ENCODE measurements at regions not wholly inside any gene's neighbourhood (a gene's known extent, or its start where the extent isn't known, plus 50 kb on each side); places are given as distances from the start of the nearest gene placed in this dataset.

DNA sequence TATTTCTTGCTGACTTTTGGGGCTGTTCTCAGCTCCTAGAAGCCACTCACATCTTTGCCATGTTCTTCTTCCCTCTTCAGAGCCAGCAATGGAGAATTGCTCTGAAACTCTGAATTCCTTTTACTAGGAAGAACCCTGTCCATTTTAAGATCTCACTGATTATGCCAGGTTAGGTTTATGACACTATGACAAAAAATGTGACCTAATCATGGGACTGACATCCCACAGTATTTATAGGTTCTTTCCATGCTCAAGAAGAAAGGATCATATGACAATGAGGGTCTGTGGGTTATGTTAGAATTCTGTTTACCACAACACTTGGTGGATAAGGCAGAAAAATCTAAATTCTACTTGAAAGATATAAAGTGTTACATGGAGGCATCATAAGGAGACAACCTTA, 263.3 kb upstream of the CITED2 start:
- no peak for DNase-seq

DNA sequence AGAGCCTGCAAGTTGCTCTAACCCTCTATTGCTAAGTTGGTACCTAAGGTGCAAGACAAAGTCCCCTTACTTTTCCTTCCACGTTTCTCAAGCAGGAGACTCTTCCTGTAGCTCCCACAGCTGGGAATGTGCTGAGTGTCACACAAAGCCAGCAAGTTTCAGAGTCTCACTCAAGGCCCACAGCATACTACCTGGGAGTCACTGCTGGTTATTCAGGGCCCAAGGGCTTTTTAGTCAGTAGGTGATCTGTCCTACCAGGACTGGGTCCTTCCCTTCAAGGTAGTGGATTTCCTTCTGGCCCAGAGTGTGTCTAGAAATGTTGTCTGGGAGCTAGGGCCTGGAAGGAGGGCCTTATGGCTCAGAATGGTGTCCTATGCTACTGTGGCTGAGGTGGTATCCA, 261.9 kb upstream of the CITED2 start:
- DNase-seq, result no peak

DNA sequence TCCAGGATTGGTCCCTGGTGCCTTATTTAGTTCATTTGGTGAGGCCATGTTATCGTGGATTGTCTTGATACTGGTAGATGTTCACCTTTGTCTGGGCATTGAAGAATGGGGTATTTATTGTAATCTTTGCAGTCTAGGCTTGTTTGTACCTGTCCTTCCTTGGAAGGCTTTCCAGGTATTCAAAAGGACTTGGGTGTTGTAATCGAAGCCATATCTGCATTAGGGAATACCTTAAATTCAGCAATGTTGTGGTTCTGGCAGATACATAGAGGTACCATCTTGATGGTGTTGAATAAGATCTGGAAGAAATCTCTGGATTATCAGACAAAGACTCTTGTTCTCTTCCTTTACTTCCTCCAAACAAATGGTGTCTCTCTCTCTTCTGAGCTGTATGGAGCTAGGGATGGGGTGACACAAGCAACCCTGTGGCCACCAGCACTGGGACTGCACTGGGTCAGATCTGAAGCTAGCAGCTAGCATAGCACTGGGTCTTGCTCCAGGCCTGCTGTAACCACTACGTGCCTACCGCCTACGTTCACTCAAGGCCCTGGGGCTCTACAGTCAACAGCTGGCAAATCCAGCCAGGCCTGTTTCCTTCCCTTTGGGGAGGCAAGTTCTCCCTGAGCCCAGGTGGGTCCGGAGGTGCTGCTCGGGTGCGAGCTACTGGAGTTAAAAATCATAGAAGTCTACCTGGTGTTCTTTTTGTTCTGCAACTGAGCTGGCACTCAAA, 261.1 kb upstream of the CITED2 start:
- no peak for DNase-seq

DNA sequence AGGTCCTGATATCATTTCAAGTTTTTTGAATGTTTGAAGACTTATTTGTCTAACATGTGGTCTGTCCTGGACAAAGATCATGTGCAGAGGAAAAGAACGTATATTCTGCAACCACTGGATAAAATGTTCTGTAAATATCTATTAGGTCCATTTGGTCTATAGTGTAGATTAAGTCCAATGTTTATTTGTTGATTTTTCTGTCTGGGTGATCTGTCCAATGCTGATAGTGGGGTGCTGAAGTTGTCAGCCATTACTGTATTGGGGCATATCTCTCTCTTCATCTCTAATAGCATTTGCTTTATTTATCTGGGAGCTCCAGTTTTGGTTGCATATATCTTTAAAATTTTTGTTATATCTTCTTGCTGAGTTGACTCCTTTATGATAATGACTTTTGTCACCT, 258.4 kb upstream of the CITED2 start:
- DNase-seq, result no peak

DNA sequence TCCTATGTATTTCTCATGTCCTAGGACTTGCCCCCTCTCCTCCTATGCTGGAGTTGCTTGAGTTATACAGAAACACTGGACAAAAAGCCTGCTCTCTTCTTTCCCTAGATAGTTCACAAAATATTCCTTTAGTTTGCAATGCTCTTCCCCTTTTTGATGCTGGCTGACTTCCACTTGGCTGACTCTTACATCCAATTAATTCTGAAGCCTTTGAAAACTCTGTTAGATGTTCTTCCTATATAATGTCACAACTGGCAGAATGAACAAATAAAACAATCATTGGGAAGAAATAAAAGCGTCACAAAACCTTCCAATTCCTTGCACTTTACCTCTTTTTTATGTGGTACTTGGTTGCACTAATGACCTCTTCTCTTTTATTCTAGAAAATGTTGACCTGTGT, 253.8 kb upstream of the CITED2 start:
- DNase-seq, result no peak

DNA sequence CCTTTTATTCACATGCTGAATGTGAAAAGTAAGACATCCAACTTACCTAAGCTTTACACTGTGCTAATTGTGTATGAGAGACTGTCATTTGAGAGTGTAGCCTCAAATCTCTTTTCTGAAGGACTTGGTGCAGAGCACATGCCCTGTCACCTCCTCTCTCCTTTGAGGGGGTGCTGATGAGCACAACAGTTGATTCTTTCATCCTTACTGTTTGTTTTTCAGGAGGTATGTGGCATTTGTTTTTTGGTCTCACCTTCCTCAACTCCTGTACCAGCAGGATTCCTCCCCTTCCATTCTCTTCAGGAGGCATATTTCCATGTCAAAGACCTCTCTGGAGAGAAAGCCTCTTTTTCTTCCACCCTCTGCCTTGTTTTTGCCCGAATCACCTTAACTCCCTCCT, 252.6 kb upstream of the CITED2 start:
- DNase-seq, result no peak

DNA sequence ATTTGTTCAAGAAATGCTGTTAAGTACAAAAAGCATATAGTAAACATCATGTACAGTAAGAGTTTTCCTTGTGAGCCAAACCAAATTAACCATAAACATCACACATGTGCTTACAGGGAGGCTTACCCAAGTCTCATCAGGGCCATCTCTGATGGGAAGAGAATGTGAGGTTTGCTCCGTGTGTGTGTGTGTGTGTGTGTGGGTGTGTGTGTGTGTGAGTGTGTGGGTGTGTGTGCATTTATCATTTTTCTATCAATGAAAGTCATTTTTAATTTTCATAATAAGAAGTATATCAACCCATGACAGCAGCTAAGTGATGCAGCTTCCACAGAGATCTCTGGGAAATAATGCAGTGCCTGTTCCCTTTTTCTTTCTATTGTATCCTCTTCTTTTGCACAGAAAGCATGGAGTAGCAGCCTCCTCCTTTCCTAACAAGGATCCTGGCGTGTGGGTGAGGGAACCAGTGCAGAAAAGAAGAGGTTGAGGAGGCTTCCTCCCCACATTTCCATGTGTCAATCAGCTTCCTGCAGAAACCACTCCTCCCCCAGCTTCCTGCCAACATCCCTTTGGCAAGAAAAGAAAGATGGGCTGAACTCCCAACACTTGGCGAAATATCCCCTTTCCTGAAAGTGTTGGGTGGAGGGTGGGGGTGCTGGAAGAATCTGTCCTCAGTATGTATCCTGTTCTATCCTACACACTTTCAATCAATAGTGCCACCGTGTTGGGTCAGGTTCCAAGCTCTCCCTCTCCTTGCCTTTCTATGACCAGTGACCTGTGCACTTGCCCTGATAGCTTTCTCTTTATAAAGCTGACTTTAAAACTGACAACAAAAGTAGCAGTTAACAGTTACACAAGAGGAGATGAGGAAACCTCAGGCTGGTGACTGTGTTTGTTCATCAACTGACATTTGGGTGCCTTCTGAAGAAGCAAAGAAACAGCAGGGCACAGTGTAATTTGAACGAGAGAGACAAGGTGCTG, 251.8 kb upstream of the CITED2 start:
- no peak for DNase-seq

DNA sequence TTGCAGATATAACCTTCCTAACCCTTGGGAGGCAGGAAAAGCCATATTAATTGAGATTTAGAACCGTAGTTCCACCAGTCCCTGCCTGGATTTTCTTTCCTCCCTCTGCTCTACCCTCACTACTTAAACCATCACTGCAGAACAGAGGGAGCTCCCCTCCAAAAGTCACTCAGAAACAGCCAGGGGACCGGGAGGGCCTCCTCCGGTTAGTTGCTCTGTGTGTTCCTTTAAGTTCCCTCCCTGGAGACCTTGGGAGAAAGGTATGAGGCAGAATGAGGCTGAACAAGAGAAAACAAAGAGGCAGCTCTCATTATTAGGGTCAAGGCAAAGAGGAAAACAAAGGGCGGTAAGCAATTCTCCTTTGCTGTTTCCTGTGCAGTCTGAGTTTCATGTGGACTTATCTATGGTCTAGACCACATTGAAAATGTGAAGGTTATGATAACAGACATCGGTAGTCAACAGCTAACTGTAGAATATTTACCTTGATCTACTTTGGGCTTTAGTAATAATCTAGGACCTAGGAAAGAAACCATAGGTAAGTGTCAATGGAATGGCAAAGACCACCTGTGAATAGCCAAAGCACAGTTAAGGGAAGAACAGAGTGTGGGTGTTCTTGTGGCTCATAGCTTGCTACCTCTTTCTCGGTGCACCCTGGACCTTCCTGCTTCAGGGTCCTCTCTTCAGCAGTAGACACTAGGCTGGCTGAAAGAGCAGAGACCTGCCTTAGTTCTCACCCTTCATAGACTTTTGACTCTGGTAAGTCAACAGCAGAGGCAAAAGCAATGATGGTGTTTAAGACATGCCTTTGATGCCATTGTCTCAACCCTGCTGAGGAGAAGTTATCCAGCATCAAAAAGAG, 250.9 kb upstream of the CITED2 start:
- no peak for DNase-seq

DNA sequence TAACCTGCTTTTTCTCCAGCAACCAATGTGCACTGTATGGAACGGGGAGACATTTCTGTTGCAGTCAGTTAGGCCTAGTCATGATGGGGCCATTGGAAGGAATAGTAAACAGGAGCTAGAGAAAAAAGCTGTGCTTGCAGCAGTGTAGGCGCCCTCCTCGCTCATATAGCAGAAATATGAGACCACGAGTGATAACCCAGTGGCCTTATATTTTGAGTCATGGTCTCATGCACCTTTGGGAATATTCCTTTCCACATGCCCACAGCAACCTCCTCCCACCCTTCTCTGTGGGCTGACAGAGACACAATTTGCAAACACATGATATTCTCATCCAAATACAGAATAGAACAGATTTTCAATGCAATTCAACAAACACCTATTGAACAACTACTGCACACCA, 248.9 kb upstream of the CITED2 start:
- DNase-seq, result no peak

DNA sequence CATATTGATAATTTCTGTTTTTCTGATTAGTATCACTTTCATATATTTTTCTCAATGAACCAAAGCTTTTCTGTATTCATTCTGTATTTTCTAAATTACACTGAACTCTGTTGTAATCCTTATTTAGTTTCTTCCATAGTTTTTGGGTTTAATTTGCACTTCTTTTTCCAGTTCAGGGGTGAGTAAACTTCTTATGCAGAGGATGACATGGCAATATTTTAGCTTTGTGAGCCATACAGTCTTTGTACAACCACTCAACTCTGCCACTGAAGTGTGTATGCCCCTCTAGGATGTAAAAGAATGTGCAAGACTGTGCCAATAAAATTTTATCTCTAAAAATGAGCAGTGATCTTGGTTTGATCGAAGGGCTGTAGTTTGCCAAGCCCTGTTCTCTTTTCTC, 239.0 kb upstream of the CITED2 start:
- no peak for DNase-seq

DNA sequence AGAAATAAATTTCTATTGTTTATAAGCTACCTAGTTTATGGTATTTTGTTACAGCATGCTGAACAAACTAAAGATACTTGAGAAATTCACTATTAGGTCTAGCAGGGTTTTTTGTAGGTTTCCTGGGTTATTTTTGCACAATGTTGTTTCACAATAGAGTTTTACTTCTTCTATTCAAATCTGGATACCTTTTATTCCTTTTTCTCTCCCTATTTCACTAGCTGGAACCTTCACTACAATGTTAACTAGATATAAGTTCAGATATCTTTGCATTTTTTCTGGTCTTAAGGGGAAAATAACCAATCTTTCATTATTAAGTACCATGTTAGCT, 237.7 kb upstream of the CITED2 start:
- no peak for DNase-seq

DNA sequence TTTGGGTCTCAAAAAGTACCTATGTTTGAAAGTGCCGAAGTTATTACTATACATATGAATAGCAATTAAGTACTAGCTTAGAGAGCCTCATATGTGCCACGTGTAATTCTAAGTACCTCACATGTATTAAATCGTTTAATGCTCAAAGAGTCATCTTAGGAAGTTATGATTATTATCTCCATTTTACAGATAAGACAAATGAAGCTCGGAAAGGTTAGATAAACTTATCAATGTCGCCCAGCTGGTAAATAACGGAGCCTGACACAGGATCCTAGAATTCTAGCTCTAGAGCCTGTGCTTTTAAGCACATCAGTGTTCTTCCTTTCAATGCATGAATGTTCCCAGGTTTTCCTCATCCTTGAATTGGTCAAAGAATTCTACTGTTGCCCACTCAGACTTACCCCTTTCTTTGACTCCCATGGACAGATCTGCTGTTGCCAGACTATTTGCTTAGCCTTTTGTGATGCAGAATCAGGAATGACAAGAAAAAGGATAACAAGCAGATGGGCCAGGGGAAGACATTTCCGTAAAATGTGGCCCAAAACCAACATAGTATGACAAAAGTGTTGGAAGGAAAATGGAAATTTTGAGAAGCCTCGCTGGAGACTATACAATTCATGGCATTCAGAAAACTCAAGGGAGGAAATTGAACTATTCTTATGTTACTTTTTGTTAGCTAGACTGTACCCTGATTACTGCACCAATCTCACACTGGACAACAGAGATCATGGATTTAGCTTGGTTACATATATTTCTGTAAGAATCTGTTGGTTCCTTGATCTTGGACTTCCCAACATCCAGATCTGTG, 237.1 kb upstream of the CITED2 start:
- DNase-seq, result no peak

DNA sequence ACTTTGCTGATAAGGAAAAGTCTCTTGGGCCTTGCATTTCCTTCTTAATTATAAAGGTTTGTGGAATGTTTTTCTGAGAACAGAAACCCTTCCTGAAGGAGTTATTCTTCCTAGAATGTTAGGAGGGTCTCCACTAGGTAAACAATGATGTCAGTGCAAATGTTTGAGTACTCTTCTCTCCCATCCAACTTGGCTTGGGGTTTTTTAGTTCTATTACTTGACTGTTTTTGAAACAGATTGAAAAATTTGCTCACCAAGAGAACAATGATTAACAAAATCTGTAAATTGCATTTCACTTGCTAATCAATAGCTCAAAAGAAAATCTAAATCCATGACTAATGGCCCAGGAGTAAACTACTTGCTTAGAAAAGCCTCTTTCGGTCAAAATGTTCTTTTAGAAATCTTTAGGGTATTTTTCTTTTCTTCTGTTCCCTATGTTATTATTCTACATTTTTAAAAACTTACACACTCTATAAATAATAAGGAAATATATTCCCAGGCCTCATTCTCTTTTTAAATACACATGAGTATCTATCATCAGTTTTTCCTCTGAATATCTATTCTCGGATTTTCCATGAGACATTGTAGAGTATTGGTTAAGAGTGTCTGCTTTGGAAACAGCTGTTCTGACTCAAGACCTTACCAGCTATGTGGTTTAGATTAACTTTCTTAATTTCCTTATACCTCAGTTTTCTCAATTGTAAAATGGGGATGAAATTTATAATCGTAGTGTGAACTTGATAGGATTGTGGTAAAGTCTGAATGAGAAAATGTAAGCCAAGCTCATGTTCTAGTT, 234.2 kb upstream of the CITED2 start:
- no peak for DNase-seq

DNA sequence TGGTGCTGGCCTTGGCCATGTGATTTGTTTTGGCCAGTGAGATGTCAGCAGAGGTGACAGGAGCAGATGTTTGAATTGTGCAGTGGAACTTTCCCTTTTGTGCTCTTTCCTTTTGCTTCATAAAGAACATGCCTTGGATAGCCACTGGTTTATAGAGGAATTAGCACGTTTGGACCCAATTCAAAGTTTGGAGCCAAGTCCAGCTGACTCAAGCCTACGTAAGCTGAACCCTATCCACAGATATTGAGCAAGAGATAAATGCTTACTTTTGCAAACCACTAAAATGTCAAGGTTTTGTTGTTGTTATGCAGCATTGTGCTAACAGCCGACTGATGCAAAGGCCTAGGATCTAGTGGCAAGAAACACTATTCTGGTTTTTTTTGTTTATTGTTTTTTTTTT, 230.9 kb upstream of the CITED2 start:
- DNase-seq, result no peak

DNA sequence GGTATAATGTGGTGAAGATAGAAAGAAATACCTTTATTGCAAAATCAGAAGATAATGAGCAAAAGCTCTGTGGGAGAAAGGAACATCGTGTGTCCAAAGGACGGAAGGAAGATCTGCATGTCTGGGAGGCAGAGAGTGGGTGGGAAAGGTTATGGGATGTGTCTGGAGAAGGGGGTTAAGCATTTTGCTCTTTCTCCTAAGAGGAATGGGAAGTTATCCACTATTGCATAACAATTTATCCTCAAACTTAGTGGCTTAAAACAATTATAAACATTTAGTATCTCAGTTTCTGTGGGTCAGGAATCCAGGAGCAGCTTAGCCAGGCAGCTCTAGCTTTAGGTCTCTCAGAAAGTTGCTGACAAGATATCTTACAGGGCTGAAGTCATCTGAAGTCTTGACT, 229.1 kb upstream of the CITED2 start:
- no peak for DNase-seq

DNA sequence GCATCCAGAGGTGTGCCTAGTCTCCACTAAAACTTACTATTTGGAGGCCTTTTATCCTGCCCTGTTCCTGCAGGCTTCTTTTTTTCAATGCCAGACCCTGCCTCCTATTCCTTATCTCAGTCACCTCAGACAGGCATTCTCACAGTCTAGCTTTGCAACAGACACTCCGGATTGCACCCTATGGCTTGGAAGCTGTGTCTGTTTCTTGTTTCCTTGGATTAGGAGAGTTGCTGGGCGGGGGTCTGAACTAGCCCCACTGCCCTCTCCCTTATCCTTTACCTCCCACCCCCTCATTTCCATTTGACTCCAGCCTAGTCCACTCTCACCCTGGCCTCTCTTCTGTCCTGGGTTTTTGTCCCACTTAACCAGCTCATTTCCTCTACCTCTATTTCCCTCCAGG, 228.1 kb upstream of the CITED2 start:
- DNase-seq, result no peak

DNA sequence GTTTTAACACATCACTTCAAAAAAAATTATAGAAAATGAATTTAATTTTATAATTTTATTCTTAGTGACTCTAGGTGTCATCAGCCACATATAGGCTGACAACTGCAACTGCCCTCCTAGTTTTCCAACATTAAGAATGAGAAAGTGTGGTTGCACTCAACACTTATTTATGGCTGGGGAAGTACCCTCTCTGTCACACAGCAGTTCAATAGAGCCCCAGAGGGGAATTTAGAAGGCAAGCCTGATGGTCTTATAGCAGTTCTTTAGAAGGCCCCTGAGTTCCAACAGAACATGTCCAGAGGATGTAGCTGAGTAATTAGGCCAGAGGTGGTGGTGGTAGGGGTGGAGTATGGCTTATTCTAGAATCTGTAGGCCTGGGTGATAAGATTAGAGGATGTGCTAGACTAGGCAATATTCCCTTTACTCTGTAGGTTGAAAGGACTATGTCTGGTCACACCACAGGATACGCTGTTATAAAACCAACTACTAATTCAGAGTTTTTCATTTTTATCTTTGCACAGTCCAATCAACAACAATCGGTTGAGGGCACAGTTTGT, 226.5 kb upstream of the CITED2 start:
- no peak for DNase-seq

DNA sequence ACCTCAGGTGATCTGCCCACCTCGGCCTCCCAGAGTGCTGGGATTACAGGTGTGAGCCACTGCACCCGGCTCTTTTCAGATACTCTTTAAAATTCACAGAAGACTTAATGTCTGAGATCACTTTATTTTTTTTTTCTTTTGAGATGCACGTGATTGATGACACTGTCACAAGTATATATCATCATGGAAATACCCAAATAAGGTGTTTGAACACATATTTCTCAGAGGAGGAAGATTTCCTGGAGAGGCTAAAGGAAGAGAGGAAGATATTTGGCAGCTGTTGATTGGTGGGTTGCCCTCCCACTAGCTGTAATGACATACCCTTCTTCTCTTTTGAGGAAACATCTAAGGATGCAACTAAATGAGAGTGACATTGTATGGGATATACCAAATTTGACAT, 225.9 kb upstream of the CITED2 start:
- DNase-seq, result no peak

DNA sequence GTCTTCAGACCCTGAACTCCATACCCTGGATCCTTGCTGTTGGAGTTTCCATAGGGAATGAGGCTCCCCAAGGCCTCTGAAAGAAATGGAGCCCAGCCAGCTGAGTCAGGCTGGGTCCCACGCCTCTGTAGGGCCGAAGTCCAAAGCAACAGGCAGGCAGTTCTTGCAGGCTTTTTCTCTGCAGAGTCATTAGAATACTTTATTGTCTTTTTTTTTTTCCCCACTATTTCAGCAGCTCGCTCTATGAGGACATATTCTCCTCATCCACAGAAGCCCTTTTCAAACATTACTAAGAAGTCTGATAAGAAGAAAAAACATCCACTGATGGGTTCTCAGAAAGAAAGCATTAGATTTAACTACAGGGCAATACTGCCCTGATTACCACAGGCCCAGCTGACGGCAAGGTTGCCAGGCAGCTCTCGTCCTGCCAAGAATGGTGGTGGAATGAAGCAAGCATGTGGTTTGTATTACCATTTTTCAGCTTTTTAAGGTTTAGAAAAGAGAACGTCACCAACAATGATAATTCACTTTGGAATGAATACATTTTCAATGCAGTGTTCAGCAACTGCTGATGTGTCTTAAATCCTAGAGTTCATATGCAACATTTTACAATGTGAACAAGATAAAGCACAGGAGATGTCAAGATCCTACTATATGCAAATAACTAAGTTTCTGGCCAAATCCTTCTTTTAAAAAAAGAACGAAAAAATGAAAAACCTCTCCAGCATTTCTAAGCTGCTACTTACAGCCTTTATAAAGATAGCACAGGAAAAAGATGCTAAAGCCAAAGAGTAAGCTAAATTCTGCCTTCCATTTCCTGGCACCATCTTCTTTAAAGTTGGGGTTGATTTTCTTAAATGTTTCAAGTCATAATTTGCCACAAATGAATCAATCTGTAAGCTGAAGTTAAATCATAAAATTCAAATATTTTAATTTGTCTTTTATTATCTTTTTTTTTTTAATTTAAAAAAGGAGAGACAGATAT, 223.6 kb upstream of the CITED2 start:
- DNase-seq, result peak; percentile 25

All from RPMI8226 (cell line).